Nucleus accumbens (tissue), 56 donors: ENCODE measurements at regions not wholly inside any gene's neighbourhood (a gene's known extent, or its start where the extent isn't known, plus 50 kb on each side); places are given as distances from the start of the nearest gene placed in this dataset.

ENCODE experiments used
- DNase-seq, 56 donors: peaks; one replicate each; lab custom pipeline; 2025; lab: John Stamatoyannopoulos, UW

DNA sequence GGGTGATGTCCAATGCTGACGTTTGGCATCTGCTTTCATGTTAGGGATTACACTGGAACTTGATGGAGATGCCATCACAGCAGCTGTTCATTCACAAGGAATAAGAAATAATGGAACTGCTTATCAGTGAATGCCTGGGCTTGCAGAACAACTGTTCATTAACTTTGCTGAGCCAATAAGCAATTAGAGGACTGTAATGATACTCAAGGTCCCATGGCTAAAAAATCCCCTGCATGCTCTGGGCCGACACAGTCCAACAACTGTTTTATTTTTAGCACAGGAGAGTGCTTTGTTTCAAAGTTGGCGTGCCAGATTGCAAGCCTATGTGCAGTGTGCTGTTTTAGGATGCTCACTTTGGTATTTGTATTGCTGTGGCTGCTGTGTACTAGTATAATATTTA, 408.0 kb upstream of the RGPD4 start:
- DNase-seq = no peak

DNA sequence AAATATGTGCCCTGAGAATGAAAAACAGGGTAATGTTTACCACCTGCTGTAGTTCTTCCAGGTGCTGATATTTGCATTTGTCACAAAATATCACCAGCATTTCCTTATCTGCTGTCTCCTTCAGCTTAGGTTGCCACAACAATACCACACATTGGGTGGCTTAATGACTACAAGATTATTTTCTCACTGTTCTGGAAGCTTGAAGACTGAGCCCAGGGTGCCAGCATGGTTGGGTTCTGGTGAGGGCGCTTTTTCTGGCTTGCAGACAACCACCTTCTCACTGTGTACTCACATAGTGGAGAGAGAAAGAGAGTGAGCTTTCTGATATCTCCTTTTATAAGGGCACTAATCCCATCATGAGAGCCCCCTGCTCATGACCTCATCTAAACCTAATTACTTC, 407.5 kb upstream of the RGPD4 start:
- DNase-seq = no peak

DNA sequence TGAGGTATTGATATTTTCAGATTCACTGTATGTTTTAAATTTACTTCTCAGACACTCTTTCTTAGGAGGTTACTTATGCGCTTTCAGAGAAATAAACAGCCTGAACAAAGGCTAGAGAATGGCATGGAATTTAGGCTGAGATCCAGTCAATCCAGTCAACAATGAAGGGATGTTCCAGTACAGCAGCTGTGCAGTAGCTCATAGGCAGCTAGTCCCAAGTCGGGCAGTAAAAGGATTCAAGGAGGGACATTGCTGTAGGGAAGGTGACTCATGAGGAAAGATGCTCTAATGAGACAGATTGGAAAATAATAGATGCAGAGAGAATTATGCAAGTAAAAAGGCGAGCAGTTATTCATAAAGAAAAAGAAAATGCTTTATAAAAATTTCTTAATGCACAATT, 397.9 kb upstream of the RGPD4 start:
- DNase-seq = no peak

- no peak for DNase-seq
These were observed 396.7 kb upstream of the RGPD4 start for GRCh38 chr2:107430006-107430405.

GRCh38 chr2:107430596-107431266, 396.0 kb upstream of the RGPD4 start:
- DNase-seq = peak in 1 of 56 donors; percentile 3

GRCh38 chr2:107436281-107436680, 390.4 kb upstream of the RGPD4 start:
- DNase-seq = no peak

GRCh38 chr2:107437265-107437664, 389.4 kb upstream of the RGPD4 start:
- no peak for DNase-seq

DNA sequence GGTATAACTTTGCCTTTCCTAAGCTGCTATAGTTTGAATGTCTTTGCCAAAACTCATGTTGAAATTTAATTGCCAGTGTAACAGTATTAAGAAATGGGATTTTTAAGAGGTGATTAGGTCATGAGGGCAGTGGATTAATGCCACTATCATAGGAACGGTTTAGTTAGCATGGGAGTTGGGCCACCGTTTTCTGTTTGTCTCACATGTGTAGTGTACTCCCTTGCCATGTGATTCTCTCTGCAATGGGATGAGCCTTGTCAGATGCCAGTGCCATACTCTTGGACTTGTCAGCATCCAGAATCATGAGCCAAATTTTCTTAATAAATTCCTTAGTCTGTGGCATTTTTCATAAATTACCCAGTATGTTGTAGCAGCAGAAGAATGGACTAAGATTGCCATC, 388.9 kb upstream of the RGPD4 start:
- no peak for DNase-seq

DNA sequence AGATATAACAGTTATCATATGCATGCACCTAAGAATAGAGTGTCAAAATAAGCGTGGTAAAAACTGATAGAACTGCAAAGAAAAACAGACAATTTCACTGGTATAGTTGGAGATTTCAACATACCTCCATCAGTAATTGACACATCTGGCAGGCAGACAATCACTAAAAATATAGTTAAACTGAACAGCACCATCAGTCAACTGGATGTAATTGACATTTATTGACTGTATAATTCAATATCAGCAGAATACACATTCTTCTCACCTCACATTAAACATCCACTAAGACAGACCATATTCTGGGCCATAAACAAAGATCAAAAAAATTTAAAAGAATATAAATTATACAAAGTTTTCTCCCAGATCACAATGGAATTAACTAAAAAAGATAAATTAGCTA, 378.5 kb upstream of the RGPD4 start:
- DNase-seq = no peak

DNA sequence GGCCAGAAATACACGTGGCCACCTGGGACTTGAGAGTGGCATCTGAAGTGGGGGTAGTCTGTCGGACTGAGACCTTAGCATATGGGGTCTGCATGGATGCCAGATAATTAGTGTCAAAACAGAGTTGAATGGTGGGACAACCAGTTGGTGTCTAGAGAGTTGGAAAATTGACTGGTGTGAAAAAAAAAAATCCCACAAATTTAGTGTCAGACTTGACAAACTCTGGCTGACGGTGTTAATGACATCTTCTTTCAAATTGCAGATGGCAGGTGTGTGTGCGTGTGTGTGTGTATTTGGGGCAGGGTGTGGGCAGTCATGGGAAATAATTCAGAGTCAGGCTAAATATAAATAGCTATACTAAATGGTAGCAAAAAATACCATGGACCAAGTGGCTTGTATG, 365.4 kb upstream of the RGPD4 start:
- DNase-seq = no peak

DNA sequence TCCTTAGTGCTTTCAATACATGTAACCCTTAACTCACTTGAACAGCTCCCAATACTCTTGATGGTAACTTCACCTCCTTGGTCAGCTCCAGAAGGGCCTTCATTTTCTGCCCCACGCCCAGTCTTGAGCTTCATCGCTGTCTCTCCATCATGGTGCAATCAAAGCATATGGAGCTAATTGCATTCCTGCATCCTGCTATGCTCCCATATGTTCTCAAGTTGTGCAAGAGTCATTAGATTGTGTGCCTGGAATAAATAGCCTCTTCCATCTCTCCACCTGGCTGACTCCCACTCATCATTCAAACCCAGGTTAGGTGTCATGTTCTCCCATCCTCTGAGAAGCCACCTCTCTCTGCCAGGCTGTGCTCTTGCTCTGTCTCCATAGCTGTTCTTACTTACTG, 364.5 kb upstream of the RGPD4 start:
- DNase-seq = no peak

- peak in 2 of 56 donors; percentile 0 to 2 for DNase-seq
These were observed 360.5 kb upstream of the RGPD4 start for GRCh38 chr2:107466241-107466640.

GRCh38 chr2:107466984-107467773, 359.5 kb upstream of the RGPD4 start:
- DNase-seq = no peak

GRCh38 chr2:107469437-107469995, 357.2 kb upstream of the RGPD4 start:
- DNase-seq = no peak

DNA sequence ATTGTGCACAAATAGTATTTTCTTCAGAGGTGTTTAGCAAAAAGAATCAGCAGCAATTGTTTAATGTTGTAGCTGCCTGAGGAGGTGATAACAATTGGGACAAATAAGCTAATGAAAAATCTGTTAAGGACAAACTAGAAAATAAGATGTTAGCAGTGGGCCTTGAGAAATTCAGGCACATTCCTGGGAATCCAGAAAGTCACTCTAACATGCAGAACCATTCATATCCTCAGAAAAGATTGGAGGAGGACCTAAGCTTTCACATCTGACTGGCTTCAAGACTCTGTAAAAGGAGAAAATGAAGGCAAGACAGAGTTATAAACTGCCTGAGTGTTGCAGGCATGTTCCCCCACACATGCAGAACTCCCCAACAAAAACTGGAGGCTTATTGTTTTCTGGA, 353.5 kb upstream of the RGPD4 start:
- no peak for DNase-seq

DNA sequence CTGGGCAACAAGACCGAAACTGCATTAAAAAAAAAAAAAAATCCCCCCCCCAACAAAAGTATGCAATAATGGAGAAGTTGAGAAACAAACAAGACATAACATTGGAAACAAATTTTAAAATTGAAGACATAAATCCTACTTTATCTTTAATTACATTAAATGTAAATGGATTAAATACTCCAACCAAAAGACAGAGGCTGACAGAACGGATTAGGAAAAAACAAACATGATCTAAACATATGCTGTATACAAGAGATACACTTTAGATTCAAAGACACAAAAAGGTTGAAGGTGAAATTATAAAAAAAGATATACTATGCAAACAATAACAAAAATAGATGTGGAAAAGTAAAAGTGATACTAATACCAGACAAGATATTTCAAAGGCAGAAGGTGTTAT, 350.8 kb upstream of the RGPD4 start:
- no peak for DNase-seq

- no peak for DNase-seq
These were observed 324.2 kb upstream of the RGPD4 start for GRCh38 chr2:107502539-107502938.

GRCh38 chr2:107511970-107512789, 314.5 kb upstream of the RGPD4 start:
- no peak for DNase-seq

GRCh38 chr2:107525406-107525805, 301.3 kb upstream of the RGPD4 start:
- DNase-seq = no peak

GRCh38 chr2:107529146-107529545, 297.5 kb upstream of the RGPD4 start:
- DNase-seq = no peak

GRCh38 chr2:107530046-107530445, 296.6 kb upstream of the RGPD4 start:
- DNase-seq = no peak
